Effector memory CD4-positive, alpha-beta T cell (primary cell): ENCODE measurements at regions not wholly inside any gene's neighbourhood (a gene's known extent, or its start where the extent isn't known, plus 50 kb on each side); places are given as distances from the start of the nearest gene placed in this dataset.

Experiments used
- DNase-seq, 3 donors: peaks; one replicate each; pipeline ENCODE4 v3.0.0-alpha.2; 2020
- H3K27ac ChIP-seq: 2 replicates; pipeline ENCODE4 v1.7.0; 2013; ENCODE audit warnings: mild to moderate bottlenecking, low read length, moderate library complexity; ENCODE audit not compliant: insufficient read depth, poor library complexity, severe bottlenecking
- H3K27me3 ChIP-seq: replicated peaks from 2 replicates; pipeline ENCODE4 v1.7.0; 2013; ENCODE audit warnings: mild to moderate bottlenecking, low read length; ENCODE audit not compliant: insufficient read depth, control insufficient read depth, poor library complexity, severe bottlenecking
- H3K36me3 ChIP-seq: 2 replicates; pipeline ENCODE4 v1.7.0; 2013; ENCODE audit warnings: mild to moderate bottlenecking, low read length, moderate library complexity; ENCODE audit not compliant: control insufficient read depth, insufficient read depth
- H3K4me1 ChIP-seq: 2 replicates; pipeline ENCODE4 v1.7.0; 2013; ENCODE audit warnings: low read length, mild to moderate bottlenecking; ENCODE audit not compliant: control insufficient read depth, insufficient read depth, poor library complexity, severe bottlenecking
- H3K4me3 ChIP-seq: 2 replicates; pipeline ENCODE4 v1.7.0; 2013; ENCODE audit warnings: low read length, low read depth, mild to moderate bottlenecking; ENCODE audit not compliant: insufficient read depth, poor library complexity, severe bottlenecking
- H3K9me3 ChIP-seq: 2 replicates; pipeline ENCODE4 v1.7.0; 2013; ENCODE audit warnings: mild to moderate bottlenecking, low read length, moderate library complexity; ENCODE audit not compliant: control insufficient read depth

DNA sequence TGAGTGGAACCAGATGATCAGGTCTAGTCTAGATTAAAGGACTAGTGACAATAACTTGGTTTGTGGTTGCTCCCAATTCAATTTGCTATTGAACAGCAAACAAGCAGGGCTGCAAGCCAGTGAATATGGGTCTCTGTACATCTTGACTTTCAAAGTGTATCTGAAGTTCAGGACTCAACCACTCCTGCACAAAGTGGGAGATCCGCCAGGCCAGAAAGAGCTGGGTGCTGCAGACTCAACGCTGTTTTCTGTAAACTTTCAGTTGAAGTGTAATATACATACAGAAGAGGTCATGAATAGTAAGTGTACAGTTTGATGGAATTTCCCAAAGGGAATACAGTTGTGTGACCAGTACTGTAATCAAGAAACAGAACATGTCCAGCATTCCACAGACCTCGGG is 416.6 kb downstream of the RPS24 start:
- no peaks in the 10 kb centered on the region for H3K27me3 ChIP-seq
- no peak overlapping the region for H3K4me3 ChIP-seq
- H3K9me3 ChIP-seq: no peaks in the 10 kb centered on the region
- H3K4me1 ChIP-seq: no peaks in the 10 kb centered on the region
- no peak for DNase-seq
- no peaks in the 10 kb centered on the region for H3K36me3 ChIP-seq
- H3K27ac ChIP-seq: no peak overlapping the region

DNA sequence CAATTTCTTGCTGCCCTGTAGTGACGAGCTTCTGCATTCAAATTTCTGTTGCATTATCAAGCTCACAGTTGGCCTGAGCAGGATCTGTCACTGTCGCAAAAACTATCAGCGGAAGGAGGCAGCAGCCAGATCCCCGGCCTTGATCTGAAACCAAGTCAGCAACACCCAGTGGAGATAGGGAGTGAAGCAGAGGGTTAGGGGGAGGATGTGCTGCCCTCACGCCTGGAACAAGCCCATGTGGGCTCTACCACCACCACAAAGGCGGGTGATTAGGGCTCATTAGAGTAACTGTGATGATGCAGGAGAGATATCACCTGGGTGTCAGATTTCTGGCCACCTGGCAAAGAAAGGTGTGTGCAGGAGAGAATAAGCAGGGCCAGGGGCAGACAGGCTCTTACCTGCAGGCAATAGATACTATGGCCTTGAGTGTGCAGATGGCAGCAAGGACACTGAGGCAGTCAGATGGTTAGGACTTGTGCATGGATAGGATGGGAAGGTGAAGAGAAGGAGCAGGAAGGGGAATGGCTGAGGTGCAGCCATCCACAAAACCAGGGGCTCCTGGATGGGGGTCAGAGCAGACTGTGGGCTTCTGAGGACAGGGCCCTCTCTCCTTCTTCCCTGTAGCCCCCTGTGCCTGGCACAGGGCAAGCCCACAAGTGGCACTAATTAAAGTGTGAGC is 417.3 kb downstream of the RPS24 start:
- Histone ChIP-seq H3K36me3 (no peaks in the 10 kb centered on the region), H3K4me3 (no peak overlapping the region), H3K27me3 (no peaks in the 10 kb centered on the region), H3K27ac (no peak overlapping the region), H3K9me3 (no peaks in the 10 kb centered on the region), H3K4me1 (no peaks in the 10 kb centered on the region)
- DNase-seq: no peak

DNA sequence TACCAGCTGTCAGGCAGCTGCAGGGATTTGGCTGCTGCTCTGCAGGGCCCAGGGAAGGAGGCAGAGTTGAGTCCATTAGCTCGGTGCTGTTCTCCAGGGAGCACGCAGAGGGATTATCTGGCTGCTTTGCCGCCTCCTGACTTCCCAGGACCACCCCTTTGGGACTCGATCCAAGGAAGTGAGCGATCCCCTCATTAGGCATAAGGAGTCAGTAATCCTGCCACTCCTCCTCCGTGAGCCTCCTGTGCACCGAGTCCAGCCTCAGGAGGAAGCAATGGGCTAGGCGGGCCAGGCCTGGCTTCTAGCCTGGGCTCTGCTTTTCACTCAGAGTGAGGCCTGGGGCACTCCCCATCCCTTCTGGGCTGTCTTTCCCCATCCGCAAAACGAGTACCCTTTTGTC is 417.9 kb downstream of the RPS24 start:
- Histone ChIP-seq H3K36me3 (no peaks in the 10 kb centered on the region), H3K9me3 (no peaks in the 10 kb centered on the region), H3K27me3 (no peaks in the 10 kb centered on the region), H3K4me3 (no peak overlapping the region), H3K27ac (no peak overlapping the region), H3K4me1 (no peaks in the 10 kb centered on the region)
- no peak for DNase-seq

DNA sequence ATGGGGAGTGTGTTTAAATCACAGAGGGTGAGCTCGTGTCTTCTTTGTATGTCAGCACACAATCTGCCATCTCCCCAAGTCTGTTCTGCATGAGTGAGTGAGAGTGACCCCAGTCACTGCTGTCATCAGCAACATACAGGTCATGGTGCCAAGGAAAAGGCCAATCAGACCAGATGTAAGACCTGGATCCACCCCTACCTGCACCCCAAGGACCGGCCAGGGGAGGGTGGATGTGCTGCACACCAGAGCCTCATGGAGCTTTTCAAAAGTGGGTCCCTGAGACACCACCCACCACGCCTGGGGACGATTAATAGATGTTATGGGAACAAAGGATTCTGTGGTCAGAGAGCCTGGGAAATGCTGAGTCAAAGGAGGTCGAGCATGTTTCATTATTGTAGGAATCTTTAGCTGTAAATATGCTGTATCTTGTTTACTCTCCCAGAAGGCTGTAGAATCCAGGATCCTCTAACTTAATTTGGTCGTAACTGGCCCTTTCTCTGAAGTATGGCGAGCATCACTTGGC is 420.5 kb downstream of the RPS24 start:
- no peaks in the 10 kb centered on the region for H3K36me3 ChIP-seq
- H3K27me3 ChIP-seq: no peaks in the 10 kb centered on the region
- H3K9me3 ChIP-seq: no peaks in the 10 kb centered on the region
- DNase-seq: no peak
- no peaks in the 10 kb centered on the region for H3K4me1 ChIP-seq
- H3K27ac ChIP-seq: no peak overlapping the region
- H3K4me3 ChIP-seq: no peak overlapping the region

DNA sequence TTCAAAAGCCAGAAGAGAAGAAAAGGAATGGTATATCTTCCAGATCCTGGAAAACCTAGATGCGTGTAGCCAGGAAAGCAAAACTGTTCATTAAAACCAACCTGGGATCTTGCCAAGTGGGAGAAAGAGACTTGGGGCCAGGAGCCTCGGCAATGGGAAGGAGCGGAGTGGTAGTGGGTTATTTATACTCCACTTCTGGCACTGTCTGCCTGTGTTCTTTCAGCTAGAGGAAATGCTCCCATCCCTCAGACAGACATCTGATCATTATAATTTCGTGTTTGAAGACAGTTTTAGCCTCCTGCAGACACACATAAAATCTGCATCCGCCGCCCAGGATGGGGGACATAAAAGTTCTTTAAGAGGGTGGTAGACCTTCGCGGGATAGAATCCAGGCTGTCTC is 421.6 kb downstream of the RPS24 start:
- no peak for DNase-seq
- Histone ChIP-seq H3K27me3 (no peaks in the 10 kb centered on the region), H3K4me3 (no peak overlapping the region), H3K36me3 (no peaks in the 10 kb centered on the region), H3K27ac (no peak overlapping the region), H3K9me3 (no peaks in the 10 kb centered on the region), H3K4me1 (no peaks in the 10 kb centered on the region)

DNA sequence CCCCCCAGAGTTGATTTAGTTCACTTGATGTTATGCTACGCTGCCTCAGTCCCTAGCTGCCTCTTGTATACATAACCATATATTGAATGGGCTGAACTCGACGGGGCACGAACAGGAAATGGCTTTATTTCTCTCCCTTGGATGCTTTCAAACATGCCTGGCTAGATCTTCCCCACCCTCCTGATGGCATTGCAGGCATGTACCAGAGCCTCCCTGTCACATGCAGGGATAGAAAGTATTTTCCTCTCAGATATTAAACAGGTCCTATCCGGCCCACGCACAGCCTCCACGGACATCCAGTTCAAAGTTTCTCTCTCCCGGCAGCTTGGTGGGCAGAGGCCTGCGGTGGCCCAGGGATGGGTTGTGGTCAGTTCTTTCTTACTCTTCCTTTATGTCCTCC is 422.1 kb downstream of the RPS24 start:
- DNase-seq: no peak
- Histone ChIP-seq H3K27ac (no peak overlapping the region), H3K9me3 (no peaks in the 10 kb centered on the region), H3K4me3 (no peak overlapping the region), H3K27me3 (no peaks in the 10 kb centered on the region), H3K4me1 (no peaks in the 10 kb centered on the region), H3K36me3 (no peaks in the 10 kb centered on the region)

DNA sequence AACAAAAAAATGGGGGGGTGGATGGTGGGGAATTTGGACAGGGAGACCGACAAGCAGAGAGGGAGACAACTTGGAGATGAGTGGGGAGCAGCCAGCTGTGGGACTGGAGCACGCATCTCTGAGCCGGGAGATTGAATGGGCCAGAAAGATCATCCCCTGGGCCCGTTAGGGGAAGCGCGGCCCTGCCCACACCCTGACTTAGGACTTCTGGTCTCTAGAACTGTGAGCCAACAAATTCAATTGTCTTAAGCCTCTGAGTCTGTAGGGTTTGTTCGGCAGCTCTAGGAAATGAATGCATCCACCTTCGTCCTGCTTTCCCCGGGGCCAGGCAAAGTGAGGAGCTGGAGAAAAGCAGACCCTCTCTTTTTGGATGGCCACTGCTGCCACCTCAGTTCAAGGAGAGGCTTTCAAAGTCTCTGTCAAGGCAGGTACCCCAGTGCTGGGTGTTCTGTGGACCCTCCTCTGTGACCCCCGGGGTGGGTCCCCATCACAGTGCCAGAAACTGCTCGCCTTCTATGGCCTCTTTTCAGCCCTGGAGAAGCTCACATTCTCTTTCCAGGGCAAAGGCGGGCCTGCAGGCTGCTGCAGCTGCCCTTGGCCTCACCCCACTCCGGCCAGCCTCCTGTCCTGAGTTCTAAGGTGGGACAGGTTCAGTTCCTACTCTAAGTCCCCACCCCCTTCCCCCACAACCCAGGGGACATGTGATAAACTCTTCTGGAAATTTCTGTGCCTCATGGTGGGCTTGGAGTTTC is 423.2 kb downstream of the RPS24 start:
- DNase-seq: no peak
- H3K4me1 ChIP-seq: no peaks in the 10 kb centered on the region
- no peak overlapping the region for H3K27ac ChIP-seq
- H3K36me3 ChIP-seq: no peaks in the 10 kb centered on the region
- no peaks in the 10 kb centered on the region for H3K27me3 ChIP-seq
- no peak overlapping the region for H3K4me3 ChIP-seq
- no peaks in the 10 kb centered on the region for H3K9me3 ChIP-seq

DNA sequence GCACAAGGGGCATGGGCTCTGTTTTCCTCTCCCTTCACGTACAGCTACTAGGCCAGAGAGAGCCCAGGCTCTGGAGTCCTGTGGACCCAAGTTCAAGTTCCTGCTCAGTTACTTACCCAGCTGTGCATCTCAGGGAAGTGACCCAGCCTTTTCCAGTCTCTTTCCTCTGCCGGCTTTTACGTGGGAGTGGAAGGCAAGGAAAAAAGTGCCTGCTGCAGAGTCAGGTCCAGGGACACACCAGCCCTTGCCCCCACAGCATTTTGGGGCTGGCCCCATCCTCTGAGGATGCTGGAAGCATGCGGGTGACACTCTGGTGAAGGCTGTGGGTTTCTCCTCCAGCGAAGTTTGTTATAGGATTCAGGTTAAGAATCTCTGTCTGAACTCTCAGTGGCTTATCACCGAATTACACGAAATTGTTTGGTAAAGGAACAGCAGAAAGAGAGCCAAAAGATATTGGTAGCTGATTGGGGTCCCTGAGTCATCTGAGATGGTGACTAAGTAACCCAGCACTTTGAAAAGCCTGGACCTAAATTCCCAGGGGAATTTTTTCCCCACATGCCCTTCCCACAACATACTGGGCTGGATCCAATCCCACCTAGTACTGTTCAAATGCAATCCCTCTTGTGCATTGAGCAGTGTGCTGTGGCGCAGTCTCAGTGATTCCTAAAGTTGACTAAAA is 424.3 kb downstream of the RPS24 start:
- DNase-seq: no peak
- no peaks in the 10 kb centered on the region for H3K36me3 ChIP-seq
- H3K9me3 ChIP-seq: no peaks in the 10 kb centered on the region
- H3K4me1 ChIP-seq: no peaks in the 10 kb centered on the region
- no peaks in the 10 kb centered on the region for H3K27me3 ChIP-seq
- H3K4me3 ChIP-seq: no peak overlapping the region
- H3K27ac ChIP-seq: no peak overlapping the region

DNA sequence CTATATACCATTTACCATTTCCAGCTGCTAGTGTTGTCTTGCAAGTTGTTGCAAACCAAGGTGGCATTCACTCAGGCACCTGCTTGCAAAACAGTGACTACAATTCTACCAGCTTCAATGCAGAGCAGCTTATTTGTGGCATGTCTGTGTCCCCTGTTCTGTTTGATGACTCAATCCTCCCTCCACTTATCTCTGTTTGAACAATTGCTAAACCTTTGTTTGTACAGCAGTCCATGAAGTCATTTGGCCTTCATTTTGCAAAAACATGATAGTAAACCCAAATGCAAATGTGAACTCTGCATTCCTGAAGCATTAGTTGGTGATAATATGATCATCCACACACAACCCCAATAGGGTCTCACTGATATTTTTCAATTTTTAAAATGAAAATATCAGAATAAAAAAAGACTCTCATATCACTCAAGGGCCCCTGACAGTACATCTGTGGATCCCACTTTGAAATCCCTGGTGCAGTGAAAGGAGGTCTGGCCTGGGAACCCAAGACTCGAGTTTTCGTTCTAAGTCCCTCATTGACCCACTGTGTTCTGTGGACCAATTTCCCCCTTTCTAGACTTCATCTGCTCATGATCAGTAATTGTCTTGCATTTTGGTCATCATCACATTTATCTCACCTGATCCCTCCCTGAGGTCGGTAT is 425.4 kb downstream of the RPS24 start:
- no peaks in the 10 kb centered on the region for H3K36me3 ChIP-seq
- H3K27me3 ChIP-seq: no peaks in the 10 kb centered on the region
- no peak overlapping the region for H3K27ac ChIP-seq
- DNase-seq: no peak
- H3K4me1 ChIP-seq: no peaks in the 10 kb centered on the region
- H3K9me3 ChIP-seq: no peaks in the 10 kb centered on the region
- H3K4me3 ChIP-seq: no peak overlapping the region
